CD4-positive, CD25-positive, alpha-beta regulatory T cell (primary cell): ENCODE measurements at regions not wholly inside any gene's neighbourhood (a gene's known extent, or its start where the extent isn't known, plus 50 kb on each side); places are given as distances from the start of the nearest gene placed in this dataset.

ENCODE experiments used
- ATAC-seq, 2 donors: fragments of 150-1000 bp; cut with Tn5 transposase; one replicate each; pipeline ENCODE4 v1.10.0; 2021; ENCODE audit warnings: low read depth in 2 of 2, moderate number of reproducible peaks in 2 of 2, moderate library complexity in 1 of 2
- DNase-seq, 3 donors: peaks; one replicate each; pipeline versions ENCODE4 v3.0.0 to v3.0.0-alpha.2; 2012 to 2022; ENCODE audit warnings: mixed read lengths in 1 of 3
- H3K27ac ChIP-seq: one replicate; pipeline ENCODE4 v1.7.0; 2013; ENCODE audit warnings: mild to moderate bottlenecking, low read length; ENCODE audit not compliant: insufficient read depth, poor library complexity, severe bottlenecking
- H3K27me3 ChIP-seq: one replicate; pipeline ENCODE4 v1.7.0; 2013; ENCODE audit warnings: low read length; ENCODE audit not compliant: control insufficient read depth, insufficient read depth
- H3K36me3 ChIP-seq: one replicate; pipeline ENCODE4 v1.7.0; 2013; ENCODE audit warnings: mild to moderate bottlenecking, low read length, moderate library complexity; ENCODE audit not compliant: control insufficient read depth, insufficient read depth
- H3K4me1 ChIP-seq: 2 replicates; pipeline ENCODE4 v1.7.0; 2013; ENCODE audit warnings: mild to moderate bottlenecking, low read length; ENCODE audit not compliant: insufficient read depth, control insufficient read depth, poor library complexity, severe bottlenecking
- H3K4me3 ChIP-seq: one replicate; pipeline ENCODE4 v1.7.0; 2013; ENCODE audit warnings: low read depth, mild to moderate bottlenecking, low read length, moderate library complexity
- H3K9me3 ChIP-seq, 2 experiments: 1 replicate in 1 of 2; 2 replicates in 1 of 2; pipeline ENCODE4 v1.7.0; 2013; ENCODE audit warnings: low read length in 2 of 2, mild to moderate bottlenecking in 1 of 2, moderate library complexity in 1 of 2; ENCODE audit not compliant: control insufficient read depth in 2 of 2
- H3K27ac Mint-ChIP-seq, 3 donors: one replicate each; pipeline ENCODE4 v1.8.0; 2020 to 2022; ENCODE audit warnings: mild to moderate bottlenecking in 3 of 3, mixed read lengths in 3 of 3, moderate library complexity in 2 of 3
- H3K27me3 Mint-ChIP-seq: one replicate; pipeline ENCODE4 v1.8.0; 2022; ENCODE audit warnings: mild to moderate bottlenecking, mixed read lengths
- H3K36me3 Mint-ChIP-seq: one replicate; pipeline ENCODE4 v1.8.0; 2020; ENCODE audit warnings: mixed read lengths
- H3K4me1 Mint-ChIP-seq, 4 donors: one replicate each; pipeline ENCODE4 v1.8.0; 2020 to 2022; ENCODE audit warnings: mixed read lengths in 4 of 4, mild to moderate bottlenecking in 1 of 4
- H3K4me3 Mint-ChIP-seq, 4 donors: one replicate each; pipeline ENCODE4 v1.8.0; 2020 to 2022; ENCODE audit warnings: mild to moderate bottlenecking in 4 of 4, mixed read lengths in 4 of 4, moderate library complexity in 3 of 4
- H3K9me3 Mint-ChIP-seq, 7 donors: one replicate each; pipeline ENCODE4 v1.8.0; 2020 to 2022; ENCODE audit warnings: mixed read lengths in 7 of 7, mild to moderate bottlenecking in 3 of 7, moderate library complexity in 2 of 7

GRCh38 chr6:10320291-10320690 lies 94.6 kb downstream of the TFAP2A start:
- Histone ChIP-seq H3K27me3 (no peaks in the 10 kb centered on the region), H3K27ac (no peak overlapping the region)

GRCh38 chr6:10316373-10316721 lies 98.5 kb downstream of the TFAP2A start:
- Mint-ChIP-seq H3K27ac (no peak overlapping the region), H3K4me3 (no peak overlapping the region), H3K27me3 (no peaks in the 10 kb centered on the region), H3K36me3 (no peaks in the 10 kb centered on the region), H3K9me3 (peaks cover 0 to 4% (median 0%) of the 10 kb centered on the region in 7 donors), H3K4me1 (no peaks in the 10 kb centered on the region)
- H3K4me1 ChIP-seq = no peaks in the 10 kb centered on the region
- H3K27ac ChIP-seq = no peak overlapping the region
- H3K27me3 ChIP-seq = no peaks in the 10 kb centered on the region
- no peak overlapping the region for H3K4me3 ChIP-seq
- H3K36me3 ChIP-seq = no peaks in the 10 kb centered on the region
- no peaks in the 10 kb centered on the region for H3K9me3 ChIP-seq
- no peak for ATAC-seq
- no peak for DNase-seq

More at GRCh38 chr6:10320291-10320690, 94.6 kb downstream of the TFAP2A start:
- Histone ChIP-seq H3K9me3 (no peaks in the 10 kb centered on the region), H3K4me1 (no peaks in the 10 kb centered on the region), H3K36me3 (no peaks in the 10 kb centered on the region), H3K4me3 (no peak overlapping the region)
- no peak overlapping the region for H3K27ac Mint-ChIP-seq
- no peaks in the 10 kb centered on the region for H3K4me1 Mint-ChIP-seq
- H3K27me3 Mint-ChIP-seq = no peaks in the 10 kb centered on the region
- ATAC-seq (no peak), DNase-seq (no peak)
- H3K4me3 Mint-ChIP-seq = no peak overlapping the region
- no peaks in the 10 kb centered on the region for H3K36me3 Mint-ChIP-seq
- peaks cover 0 to 4% (median 0%) of the 10 kb centered on the region in 7 donors for H3K9me3 Mint-ChIP-seq

GRCh38 chr6:10315658-10316372 lies 99.1 kb downstream of the TFAP2A start:
- no peaks in the 10 kb centered on the region for H3K36me3 Mint-ChIP-seq
- H3K4me1 Mint-ChIP-seq = no peaks in the 10 kb centered on the region
- Histone ChIP-seq H3K4me3 (no peak overlapping the region), H3K27ac (no peak overlapping the region), H3K27me3 (no peaks in the 10 kb centered on the region), H3K9me3 (no peaks in the 10 kb centered on the region), H3K4me1 (no peaks in the 10 kb centered on the region), H3K36me3 (no peaks in the 10 kb centered on the region)
- no peak for ATAC-seq
- no peak overlapping the region for H3K4me3 Mint-ChIP-seq
- H3K9me3 Mint-ChIP-seq = peaks cover 0 to 4% (median 0%) of the 10 kb centered on the region in 7 donors
- H3K27ac Mint-ChIP-seq = no peak overlapping the region
- no peak for DNase-seq
- no peaks in the 10 kb centered on the region for H3K27me3 Mint-ChIP-seq

GRCh38 chr6:10315034-10315433 lies 99.8 kb downstream of the TFAP2A start:
- Histone ChIP-seq H3K4me3 (no peak overlapping the region), H3K36me3 (no peaks in the 10 kb centered on the region), H3K27ac (no peak overlapping the region), H3K27me3 (no peaks in the 10 kb centered on the region), H3K4me1 (no peaks in the 10 kb centered on the region), H3K9me3 (no peaks in the 10 kb centered on the region)
- no peak for ATAC-seq
- DNase-seq = no peak
- Mint-ChIP-seq H3K4me3 (no peak overlapping the region), H3K36me3 (no peaks in the 10 kb centered on the region), H3K4me1 (no peaks in the 10 kb centered on the region), H3K27ac (no peak overlapping the region), H3K9me3 (peaks cover 0 to 4% (median 0%) of the 10 kb centered on the region in 7 donors), H3K27me3 (no peaks in the 10 kb centered on the region)

- no peaks in the 10 kb centered on the region for H3K36me3 ChIP-seq
- H3K9me3 ChIP-seq = no peaks in the 10 kb centered on the region
- H3K4me3 Mint-ChIP-seq = no peak overlapping the region
- no peak overlapping the region for H3K27ac Mint-ChIP-seq
- H3K4me3 ChIP-seq = no peak overlapping the region
- ATAC-seq (no peak), DNase-seq (no peak)
- no peak overlapping the region for H3K27ac ChIP-seq
- H3K9me3 Mint-ChIP-seq = peaks cover 0 to 4% (median 0%) of the 10 kb centered on the region in 7 donors
- H3K27me3 Mint-ChIP-seq = no peaks in the 10 kb centered on the region
- no peaks in the 10 kb centered on the region for H3K4me1 ChIP-seq
- H3K4me1 Mint-ChIP-seq = no peaks in the 10 kb centered on the region
- no peaks in the 10 kb centered on the region for H3K27me3 ChIP-seq
- H3K36me3 Mint-ChIP-seq = no peaks in the 10 kb centered on the region
These were observed 100.5 kb downstream of the TFAP2A start for GRCh38 chr6:10314163-10314955.

GRCh38 chr6:10313799-10314162 lies 101.1 kb downstream of the TFAP2A start:
- no peaks in the 10 kb centered on the region for H3K36me3 Mint-ChIP-seq
- H3K4me1 Mint-ChIP-seq = no peaks in the 10 kb centered on the region
- no peak overlapping the region for H3K4me3 Mint-ChIP-seq
- Histone ChIP-seq H3K27ac (no peak overlapping the region), H3K36me3 (no peaks in the 10 kb centered on the region), H3K27me3 (no peaks in the 10 kb centered on the region), H3K4me3 (no peak overlapping the region), H3K9me3 (no peaks in the 10 kb centered on the region), H3K4me1 (no peaks in the 10 kb centered on the region)
- peaks cover 0 to 2% (median 0%) of the 10 kb centered on the region in 7 donors for H3K9me3 Mint-ChIP-seq
- no peak for ATAC-seq
- no peak overlapping the region for H3K27ac Mint-ChIP-seq
- no peak for DNase-seq
- H3K27me3 Mint-ChIP-seq = no peaks in the 10 kb centered on the region

- Mint-ChIP-seq H3K36me3 (no peaks in the 10 kb centered on the region), H3K4me3 (no peak overlapping the region), H3K27me3 (no peaks in the 10 kb centered on the region), H3K4me1 (no peaks in the 10 kb centered on the region), H3K9me3 (peaks cover 0 to 2% (median 0%) of the 10 kb centered on the region in 7 donors), H3K27ac (no peak overlapping the region)
- Histone ChIP-seq H3K9me3 (no peaks in the 10 kb centered on the region), H3K27ac (no peak overlapping the region), H3K4me3 (no peak overlapping the region), H3K36me3 (no peaks in the 10 kb centered on the region), H3K27me3 (no peaks in the 10 kb centered on the region), H3K4me1 (no peaks in the 10 kb centered on the region)
- ATAC-seq (no peak), DNase-seq (no peak)
These were observed 102.4 kb downstream of the TFAP2A start for GRCh38 chr6:10312445-10312844.
